Fibroblast of skin of back (primary cell): ENCODE measurements at regions not wholly inside any gene's neighbourhood (a gene's known extent, or its start where the extent isn't known, plus 50 kb on each side); places are given as distances from the start of the nearest gene placed in this dataset.

Source experiments
- DNase-seq: peaks from one replicate; pipeline ENCODE4 v3.0.0-alpha.2; 2013

DNA sequence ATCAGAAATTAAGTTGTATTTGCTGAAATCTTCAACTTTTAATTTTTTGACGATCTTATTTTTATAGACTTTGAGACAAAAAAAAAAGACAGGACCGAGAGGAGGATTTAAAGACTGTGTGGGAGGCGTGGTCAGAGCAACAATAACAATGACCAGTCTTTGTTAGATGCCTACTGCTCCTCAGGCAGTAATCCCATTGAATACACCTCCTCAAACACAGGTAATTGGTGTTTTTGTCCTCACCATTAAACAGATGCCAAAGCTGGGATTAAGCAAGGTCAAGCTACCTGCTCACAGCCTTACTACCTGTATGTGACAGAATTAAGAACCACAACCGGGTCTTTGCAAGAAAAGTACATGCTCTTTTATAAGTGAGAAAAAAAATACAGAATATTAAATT, 233.3 kb upstream of the GRAMD2B start:
- no peak for DNase-seq

DNA sequence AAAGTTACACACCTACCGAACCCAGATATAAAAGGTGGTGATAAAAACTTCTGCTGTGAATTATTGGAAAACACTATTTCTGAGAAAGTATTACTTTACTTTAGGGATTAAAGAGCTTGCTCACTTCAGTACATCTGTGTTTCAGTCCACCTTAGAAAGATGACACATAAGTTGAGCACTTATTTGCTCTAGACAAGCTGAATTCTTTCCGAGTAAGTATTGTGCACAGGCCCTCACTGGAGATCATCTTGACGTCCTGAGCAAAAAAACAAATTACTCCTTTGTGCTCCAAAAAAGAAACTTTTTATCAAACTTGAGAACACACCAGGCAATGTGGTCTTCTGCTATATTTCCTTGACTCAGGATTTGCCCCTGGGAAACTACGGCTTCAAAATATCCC, 231.0 kb upstream of the GRAMD2B start:
- no peak for DNase-seq

DNA sequence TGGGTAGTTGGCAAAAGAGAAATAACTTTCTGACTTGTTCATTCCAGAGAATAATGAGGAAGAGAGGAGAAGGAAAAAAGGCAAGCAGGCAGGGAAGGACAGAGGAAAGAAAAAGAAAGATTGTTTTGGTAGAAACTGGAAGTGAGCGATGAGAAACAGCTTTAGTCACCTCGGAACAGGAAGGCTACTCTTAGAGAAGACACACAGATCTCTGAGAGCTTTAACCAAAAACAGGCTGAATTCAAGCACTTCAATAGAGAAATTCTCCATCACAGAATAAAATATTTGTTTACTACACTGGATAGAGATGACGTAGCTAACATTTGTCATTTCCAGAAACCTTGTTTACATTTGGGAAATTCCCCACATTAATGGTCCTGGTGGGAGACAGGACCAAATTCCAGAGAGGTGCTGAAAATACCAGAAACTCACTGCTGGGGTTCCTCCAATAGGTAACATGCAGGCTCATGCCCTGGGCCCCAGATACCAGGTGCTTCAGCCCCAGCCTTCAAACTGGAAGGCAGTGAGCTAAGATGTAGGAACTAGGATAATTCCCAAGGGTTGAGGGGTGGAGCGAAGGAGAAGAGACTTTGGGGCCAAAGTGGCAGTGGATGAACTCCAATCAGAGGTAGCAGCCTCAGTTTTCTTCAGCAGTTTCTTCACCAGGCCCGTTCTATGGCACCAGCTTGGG, 227.7 kb upstream of the GRAMD2B start:
- no peak for DNase-seq

DNA sequence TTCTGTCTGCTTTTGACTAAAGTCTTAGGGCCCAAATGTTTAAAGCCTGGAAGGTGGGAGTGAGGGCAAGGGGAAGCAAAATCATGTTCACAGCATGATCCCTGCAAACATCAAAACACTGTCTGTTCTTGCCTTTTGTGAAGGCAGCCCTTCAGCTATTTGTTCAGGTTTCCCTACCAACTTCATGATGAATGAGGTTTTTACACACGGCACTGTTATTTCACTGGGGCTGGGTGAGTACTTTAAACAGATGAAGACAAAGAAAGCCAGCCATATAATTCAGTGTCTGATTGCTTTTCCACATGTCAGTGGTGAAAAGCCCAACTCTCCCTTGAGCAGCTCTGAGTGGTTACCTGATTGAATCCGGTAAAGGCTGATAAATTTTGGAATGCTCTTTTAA, 224.7 kb upstream of the GRAMD2B start:
- DNase-seq = no peak

DNA sequence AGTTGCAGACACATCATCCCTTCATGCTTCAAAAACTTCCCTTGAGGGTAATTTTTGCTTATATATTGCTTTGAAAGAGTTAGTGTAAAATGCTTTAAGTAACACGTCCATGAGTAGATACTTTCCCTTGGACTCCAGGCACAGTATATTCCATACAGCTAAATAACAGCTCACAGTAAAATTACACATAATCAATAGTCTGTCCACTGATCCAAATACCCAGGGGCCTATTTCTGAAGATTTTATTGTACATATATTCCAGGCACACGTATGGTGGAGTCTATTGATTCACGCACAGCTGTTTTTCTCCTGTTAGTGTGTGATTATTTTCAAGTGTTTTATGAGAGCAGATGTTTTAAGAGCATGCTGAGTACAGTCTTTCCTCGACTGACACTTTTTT, 223.7 kb upstream of the GRAMD2B start:
- no peak for DNase-seq

DNA sequence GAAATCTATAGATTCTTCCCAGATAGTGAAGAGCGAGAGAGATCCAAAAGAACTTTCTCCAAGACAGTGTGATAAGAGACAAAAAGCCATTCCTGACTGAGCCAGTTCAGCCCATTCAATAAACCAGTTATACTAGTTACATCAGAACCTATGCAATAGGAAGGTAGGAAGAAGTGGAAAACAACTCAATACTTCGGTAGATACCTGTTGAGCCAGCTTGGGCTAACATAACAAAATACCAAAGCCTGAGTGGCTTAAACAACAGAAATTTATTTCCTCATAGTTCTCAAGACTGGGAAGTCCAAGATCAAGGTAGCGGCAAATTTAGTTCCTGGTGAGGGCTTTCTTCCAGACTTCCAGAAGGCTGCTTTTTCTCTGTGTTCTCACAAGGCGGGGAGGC, 214.5 kb upstream of the GRAMD2B start:
- no peak for DNase-seq

DNA sequence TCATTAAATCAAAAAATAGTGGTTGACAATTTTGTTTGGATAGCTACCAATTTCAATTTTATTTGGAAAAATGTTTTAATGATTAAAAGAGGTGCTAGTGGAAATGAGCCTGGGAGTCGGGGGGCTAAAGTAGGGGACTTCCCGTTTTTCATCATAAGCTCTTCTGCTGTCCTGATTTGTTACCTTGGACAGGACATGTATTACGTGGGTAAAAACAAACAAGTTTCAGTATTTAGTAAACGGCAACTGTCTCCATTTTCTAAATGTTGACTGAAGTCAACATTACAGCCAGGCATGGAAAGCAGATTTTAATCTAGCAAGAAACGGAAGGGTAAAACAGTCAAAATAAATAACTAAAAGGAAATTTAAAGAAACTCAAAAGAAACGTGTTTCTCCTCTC, 212.3 kb upstream of the GRAMD2B start:
- DNase-seq = no peak

DNA sequence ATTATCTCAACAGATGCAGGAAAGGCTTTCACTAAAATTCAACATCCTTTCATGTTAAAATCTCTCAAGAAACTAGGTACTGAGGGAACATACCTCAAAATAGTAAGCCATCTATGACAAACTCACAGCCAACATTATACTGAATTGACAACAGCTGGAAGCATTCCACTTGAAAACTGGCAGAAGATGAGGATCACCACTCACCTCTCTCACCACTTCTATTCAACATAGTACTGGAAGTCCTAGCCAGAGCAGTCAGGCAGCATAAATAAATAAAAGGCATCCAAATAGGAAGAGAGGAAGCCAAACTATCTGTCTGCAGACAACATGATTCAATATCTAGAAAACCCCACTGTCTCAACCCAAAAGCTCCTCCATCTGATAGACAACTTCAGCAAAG, 203.6 kb upstream of the GRAMD2B start:
- DNase-seq = no peak

DNA sequence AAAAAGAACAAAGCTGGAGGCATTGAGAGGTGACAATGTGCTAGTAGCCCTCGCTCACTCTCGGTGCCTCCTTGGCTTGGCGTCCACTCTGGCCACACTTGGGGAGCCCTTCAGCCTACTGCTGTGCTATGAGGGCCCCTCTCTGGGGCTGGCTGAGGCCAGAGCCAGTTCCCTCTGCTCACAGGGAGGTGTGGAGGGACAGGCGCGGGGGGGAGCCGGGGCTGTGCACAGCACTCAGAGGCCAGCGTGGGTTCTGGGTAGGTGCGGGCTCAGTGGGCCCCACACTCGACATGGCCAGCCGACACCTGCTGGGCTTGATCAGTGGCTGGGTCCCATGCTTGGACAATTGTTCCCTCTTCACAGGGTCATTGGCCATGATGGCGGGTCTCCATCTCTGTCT, 202.5 kb upstream of the GRAMD2B start:
- no peak for DNase-seq

DNA sequence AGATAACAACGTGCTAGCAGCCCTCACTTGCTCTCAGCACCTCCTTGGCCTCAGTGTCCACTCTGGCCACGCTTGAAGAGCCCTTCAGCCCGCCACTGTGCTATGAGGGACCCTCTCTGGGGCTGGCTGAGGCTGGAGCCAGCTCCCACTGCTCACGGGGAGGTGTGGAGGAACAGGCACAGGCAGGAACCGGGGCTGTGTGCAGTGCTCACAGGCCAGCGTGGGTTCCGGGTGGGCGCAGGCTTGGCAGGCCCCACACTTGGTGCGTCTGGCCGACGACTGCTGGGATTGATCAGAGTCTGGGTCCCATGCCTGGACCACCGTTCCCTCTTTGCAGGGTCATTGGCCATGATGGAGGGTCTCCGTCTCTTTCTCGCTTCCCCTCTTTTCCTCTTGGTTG, 194.3 kb upstream of the GRAMD2B start:
- no peak for DNase-seq

DNA sequence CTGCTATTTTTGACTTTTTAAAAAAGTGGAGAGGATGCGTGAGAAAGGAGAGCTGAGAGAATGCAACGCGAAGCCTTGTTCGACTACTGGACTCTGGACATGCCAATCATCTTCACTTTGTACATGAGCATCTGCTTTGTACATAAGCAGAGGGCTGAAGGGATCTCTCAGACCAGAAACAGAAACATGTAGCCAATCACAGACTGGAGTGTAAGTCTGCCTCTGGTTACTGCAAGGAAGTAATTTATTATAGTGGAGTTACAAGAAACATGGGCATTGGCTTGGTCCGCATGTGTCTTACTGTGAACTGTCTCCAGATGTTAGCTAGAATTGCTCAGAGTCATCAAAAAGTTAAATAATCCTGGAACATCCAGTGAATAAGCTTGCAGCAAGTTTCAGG, 190.0 kb upstream of the GRAMD2B start:
- peak; percentile 4 for DNase-seq

DNA sequence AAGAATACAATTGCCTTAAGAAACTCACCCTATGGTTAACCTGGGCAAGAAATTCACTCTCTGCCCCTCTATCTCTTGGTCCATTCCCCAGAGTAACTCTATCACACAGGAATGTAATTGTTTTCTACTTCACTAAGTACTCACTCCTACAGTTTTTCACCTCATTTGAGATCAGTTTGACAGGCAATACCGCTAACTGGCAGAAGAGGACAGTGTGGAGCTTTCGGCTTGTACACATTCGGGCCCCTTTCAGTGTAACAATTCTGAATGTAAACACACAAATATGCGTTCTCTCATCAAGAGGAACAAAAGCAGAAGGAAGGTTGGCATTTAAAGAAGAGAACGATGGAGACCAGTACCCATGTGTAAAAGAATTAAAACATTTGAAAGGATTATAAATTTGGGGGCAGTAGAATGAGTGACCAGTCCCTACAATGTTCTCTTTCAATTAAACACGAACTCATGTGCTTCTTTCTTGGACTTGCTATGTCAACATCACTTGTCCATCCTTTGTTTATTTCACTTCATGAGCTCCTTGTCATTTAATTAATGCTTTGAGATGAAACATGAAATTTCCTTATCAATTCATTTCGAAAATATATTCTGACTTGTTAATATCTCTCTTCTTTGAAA, 188.5 kb upstream of the GRAMD2B start:
- DNase-seq = peak; percentile 11

DNA sequence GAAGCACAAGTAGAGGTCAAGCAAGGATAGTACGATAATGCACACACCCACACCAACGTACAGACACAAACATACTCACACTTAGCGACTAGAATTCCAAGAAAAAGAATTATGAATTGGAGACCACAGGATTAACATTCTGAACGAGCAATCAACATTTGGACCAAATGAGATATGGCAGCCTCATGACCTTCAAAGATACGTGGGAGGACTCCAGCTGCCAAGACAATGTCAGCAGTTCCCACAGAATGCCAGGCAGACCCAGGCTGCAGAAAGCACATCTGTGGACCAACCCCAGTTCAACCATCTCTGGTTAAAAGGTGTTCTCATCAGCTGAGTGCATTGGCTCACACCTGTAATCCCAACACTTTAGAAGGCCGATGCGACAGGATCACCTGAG, 187.6 kb upstream of the GRAMD2B start:
- no peak for DNase-seq

DNA sequence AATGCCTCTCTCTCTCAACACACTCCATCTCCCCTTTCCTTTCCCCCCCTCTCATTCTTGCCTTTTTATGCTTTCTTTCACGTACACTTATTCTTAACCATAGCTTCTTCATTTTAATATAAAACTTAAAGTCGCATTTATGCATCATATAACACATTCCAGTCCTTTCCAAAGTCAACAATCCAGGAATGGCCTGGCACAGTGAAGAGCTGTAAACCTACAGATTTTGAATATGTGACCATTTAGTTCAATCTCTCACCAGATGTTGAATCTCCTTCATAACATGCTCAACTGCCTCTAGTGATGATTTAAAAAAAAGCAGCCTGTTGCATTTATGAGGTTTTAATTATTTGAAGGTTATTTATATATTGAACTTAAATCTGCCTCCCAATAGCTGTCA, 186.2 kb upstream of the GRAMD2B start:
- peak; percentile 3 for DNase-seq

DNA sequence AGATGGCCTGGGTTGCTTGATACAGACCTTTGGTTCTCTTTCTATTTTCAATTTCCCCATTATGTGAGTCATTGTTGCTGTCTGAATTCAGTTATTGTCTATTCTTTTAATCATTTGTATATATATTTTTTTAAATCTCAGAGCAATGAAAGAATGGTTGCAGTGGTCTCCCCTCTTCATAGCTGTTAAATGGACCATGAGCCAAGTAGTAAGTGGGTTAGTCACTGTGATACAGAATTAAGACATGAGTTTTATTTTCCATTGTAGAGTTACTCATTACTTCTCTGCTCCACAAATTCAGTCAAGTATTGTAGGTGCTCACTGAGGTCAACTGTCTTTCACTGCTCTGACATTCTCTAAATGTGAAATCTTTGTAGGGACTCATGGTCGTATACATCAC, 174.6 kb upstream of the GRAMD2B start:
- DNase-seq = no peak

DNA sequence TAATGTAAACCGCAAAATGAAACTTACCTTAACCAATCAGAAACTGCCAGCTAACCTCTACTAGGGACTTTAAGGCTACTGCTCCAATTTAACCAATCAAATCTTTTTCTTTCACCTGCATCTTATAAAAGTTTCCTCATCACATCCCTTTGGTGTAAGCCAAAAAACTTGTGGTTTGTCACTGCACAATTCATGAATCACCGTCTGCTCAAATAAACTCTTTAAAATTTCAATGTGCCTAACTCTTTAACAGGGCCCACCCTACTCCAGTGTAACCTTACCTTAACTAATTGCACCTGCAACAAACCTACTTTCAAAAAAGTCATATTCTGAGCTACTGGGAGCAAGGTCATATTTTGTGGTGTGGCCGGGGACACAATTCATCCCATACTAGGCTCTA, 172.2 kb upstream of the GRAMD2B start:
- no peak for DNase-seq

DNA sequence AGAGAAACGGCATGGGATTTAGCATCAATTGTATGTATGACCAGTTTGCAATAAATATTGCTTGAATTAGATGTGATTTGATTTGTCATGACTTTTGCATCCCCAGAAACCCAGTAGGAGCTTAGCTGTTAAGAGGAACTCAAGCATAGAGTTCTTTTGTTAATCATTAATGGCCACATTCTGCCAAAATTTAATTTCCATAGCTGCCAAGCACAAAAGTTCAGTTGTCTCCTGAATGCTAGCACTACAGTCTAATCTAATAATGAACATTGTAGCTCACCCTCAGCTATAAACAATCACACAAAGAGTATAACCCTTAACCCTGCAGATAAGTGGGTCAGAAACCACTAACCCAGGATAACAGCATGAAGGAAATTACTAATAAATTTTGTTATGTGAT, 169.8 kb upstream of the GRAMD2B start:
- DNase-seq = no peak

DNA sequence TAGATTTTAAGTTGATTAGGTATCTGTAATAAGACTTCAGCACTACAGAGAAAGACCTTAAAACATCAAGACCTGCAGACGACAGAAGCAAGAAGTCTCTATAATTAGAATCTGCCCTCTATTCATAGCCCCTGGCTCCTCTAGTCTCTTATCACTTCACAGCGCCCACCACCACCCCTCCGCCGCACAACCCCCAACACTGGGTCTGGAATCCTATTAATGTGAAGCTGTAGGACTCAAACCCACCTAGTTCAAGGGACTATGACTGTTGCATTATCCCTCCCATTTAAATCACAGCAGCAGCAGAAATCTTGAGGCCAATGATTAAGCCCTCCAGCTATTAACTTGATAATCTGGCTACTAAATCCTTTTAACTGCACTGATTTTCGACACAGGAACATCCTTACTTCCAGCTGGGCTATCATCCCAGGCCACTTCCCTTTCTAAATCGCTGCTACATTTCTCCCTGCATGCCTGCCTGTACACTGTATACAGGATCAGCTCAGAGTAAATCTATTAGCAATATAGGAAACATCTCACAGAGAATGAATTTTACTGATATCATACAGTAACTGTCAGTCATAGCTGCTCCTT, 159.5 kb upstream of the GRAMD2B start:
- no peak for DNase-seq

DNA sequence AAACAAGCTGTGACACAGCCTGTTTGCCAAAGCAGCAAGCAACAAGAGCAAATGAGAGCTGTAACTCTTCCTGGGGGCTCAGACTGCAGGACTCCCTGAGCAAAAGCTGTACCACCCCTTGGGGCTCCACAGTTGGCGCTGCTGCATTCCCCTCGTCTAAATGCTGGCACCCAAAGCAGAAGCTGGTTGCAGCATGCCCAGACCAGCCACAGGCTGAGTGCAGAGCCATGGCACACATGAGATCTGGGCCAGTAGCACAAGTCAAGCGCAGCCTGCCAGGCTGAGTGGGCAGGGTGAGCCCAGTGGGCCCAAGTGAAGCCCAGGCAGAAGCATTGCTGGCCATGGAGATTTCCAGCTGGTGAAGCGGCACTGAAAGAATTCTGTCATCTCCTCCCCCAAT, 157.3 kb upstream of the GRAMD2B start:
- no peak for DNase-seq

DNA sequence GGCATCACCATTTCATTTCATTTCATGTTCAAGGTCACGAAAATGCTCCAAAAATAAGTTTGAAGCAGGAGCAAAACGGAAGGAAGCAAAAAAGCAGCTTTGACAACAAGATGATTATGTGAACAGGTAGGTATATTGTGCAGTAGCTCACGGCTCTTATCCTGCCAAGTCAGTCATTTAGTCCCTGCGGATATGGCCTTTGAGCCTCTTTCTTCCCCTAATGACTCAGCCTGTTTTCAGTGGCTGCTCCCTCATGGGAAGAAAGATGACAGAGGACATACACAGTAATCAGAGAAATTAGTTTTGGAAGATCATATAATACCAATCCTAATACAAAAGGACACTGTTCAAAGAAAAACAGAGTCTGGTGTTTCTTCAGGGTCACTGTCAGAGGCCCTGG, 155.8 kb upstream of the GRAMD2B start:
- no peak for DNase-seq

DNA sequence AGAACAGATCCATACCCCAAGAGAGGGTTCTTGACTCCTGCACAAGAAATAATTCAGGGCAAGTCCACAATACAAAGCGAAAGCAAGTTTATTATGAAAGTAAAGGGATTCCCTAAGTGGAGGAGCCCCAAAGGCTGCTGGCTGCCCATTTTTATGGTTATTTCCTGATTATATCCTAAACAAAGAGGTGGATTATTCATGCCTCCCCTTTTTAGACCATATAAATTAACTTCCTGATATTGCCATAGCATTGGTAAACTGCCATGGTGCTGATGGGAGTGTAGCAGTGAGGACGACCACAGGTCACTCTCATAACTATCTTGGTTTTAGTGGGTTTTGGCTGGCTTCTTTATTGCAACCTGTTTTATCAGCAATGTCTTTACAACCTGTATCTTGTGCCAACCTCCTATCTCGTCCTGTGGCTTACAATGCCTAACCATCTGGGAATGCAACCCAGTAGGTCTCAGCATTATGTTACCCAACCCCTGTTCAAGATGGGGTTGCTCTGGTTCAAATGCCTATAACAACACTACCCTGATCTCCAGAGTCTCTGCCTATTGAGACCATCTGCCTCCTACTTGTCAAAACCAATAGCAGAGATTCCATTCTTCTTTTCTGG, 154.4 kb upstream of the GRAMD2B start:
- DNase-seq = no peak

DNA sequence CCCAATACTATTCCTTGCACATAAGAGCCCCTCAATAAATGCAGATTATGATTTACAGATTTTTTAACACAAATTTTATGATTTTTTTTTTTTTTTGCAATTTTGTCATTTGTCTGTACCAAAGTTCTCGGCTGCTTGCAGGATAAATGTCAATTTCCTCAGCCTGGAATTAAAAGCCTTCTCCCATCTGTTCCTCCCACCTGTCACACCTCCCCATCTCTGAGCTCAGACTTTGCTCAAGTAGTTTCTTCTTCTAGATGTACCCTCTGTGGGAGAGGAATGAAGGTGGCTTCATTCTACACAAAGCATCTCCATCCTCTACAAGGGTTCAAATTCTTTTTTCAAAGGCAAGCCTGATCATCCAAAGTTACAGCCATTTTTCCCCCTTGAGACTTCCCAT, 153.7 kb upstream of the GRAMD2B start:
- DNase-seq = no peak

DNA sequence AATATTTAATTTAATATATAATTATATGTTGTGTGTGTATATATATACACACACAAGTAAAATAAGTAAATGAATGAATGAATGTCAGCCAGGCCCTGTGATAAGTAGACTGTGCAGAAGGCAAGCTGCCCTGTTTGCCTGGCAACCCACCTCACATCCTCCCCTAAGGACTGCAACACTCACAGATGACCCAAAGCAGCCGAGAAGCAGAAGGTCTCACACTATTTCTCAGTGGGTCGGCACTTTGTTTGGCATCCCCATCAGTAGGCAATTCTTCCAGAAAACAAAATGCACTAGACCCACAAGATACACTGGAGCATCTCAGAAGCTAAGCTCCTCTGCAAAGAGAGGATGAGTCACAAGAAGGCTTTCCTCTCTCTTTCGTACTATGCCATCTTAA, 152.1 kb upstream of the GRAMD2B start:
- no peak for DNase-seq
